ENCODE measurements at regions not wholly inside any gene's neighbourhood (a gene's known extent, or its start where the extent isn't known, plus 50 kb on each side); places are given as distances from the start of the nearest gene placed in this dataset.

- H3K27ac ChIP-seq (ENCODE audit: low read depth, low read length, poor library complexity, severe bottlenecking) = no peak overlapping the region
- no peaks in the 10 kb centered on the region for H3K27me3 ChIP-seq (replicated peaks; ENCODE audit: insufficient read depth, low read depth, low read length, poor library complexity)
- ChIA-PET POLR2A (ENCODE audit: low non-redundant PET) (no interaction called here), CTCF (no interaction called here)
- no peaks in the 10 kb centered on the region for H3K36me3 ChIP-seq (ENCODE audit: insufficient read depth, low read length, poor library complexity, severe bottlenecking)
- BruUV-seq (replicated peaks) = no TSS peak
- TF ChIP-seq CTCF (conservative IDR thresholded peaks at IDR 0.05; ENCODE audit: low read depth, low read length) (no peak), EZH2 (IDR thresholded peaks at IDR 0.05; ENCODE audit: borderline replicate concordance, low read depth, low read length, poor library complexity, severe bottlenecking) (no peak)
- H3K4me1 ChIP-seq (ENCODE audit: insufficient read depth, low read length, poor library complexity, severe bottlenecking) = no peaks in the 10 kb centered on the region
- no peak for DNase-seq (ENCODE audit: low spot score)
- intact Hi-C loops (cut with micrococcal nuclease; ENCODE audit: unreplicated experiment) = no loop called here
- H3K4me3 ChIP-seq (ENCODE audit: low read depth, low read length, poor library complexity, severe bottlenecking) = no peak overlapping the region
- H3K9me3 ChIP-seq (ENCODE audit: low read depth, low read length, poor library complexity, severe bottlenecking) = no peaks in the 10 kb centered on the region
Measured at GRCh38 chr3:182673336-182673735, 120.0 kb upstream of the ATP11B start.

DNA sequence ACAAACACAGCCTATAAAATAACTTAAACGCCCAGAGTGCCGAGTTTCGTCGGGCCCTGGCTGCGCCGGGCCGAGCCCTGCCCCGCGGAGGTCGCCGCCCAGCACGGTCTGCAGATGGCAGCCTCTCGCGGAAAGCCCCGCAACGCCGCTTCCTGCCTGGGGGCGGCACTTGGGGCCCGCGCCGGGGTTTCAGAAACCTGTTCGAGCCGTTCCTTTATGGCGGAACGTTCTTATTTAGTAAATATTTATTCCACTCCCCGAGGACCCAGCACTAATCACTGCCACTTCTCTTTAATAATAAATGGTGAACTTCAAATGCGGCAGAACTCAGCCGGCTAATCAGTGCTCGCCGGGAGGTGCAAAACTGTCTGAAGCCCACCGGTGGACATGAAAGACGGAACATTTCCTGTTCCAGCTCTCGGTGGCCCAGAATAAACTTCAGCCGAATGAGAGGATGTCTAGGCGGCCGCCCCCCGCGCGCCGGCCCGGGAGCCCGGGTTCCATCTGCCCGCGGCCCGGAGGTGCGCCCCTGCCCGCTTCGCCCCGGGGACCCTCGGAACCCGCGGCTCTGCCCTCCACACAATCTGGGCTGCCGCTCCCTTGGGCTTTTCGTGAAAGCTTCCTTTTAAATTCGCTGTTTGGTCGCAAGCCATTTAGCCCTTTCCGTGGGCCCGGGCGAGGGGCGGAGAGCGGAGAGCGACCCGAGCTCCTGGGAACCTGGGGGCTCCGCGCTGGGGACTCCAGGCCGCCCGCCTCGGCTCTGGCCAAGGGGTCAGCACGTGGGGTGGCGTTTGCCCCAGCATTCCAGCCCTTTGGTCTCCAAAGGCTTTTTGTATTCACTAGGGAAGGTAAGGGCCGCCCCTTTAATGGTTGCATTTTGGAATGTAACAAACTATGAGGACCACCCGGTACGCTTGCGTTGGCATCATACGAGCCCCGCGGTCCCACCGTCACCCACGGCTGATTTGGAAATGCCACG is 110.8 kb upstream of the ATP11B start:
- TF ChIP-seq CTCF (conservative IDR thresholded peaks at IDR 0.05; ENCODE audit: low read depth, low read length) (peak; percentile 42), EZH2 (IDR thresholded peaks at IDR 0.05; ENCODE audit: borderline replicate concordance, low read depth, low read length, poor library complexity, severe bottlenecking) (no peak)
- intact Hi-C loops (cut with micrococcal nuclease; ENCODE audit: unreplicated experiment) = loop anchor here (2.0 to 5.0 kb wide), 6 partner anchors 190 to 1470 kb away; partner anchors contain the start of gene SOX2
- CTCF ChIA-PET = interaction anchor here (0.5 to 1.3 kb wide), 3 partner anchors 65 to 982 kb away, joined by 3 to 5 read pairs (median 5); no protein-coding TSS in a partner anchor
- Histone ChIP-seq H3K27me3 (replicated peaks; ENCODE audit: insufficient read depth, low read depth, low read length, poor library complexity) (peaks cover 19% of the 10 kb centered on the region), H3K27ac (ENCODE audit: low read depth, low read length, poor library complexity, severe bottlenecking) (no peak overlapping the region), H3K9me3 (ENCODE audit: low read depth, low read length, poor library complexity, severe bottlenecking) (no peaks in the 10 kb centered on the region), H3K4me3 (ENCODE audit: low read depth, low read length, poor library complexity, severe bottlenecking) (peak overlapping the region; percentile 61), H3K36me3 (ENCODE audit: insufficient read depth, low read length, poor library complexity, severe bottlenecking) (no peaks in the 10 kb centered on the region), H3K4me1 (ENCODE audit: insufficient read depth, low read length, poor library complexity, severe bottlenecking) (peaks cover 12% of the 10 kb centered on the region)
- POLR2A ChIA-PET (ENCODE audit: low non-redundant PET) = interaction anchor here (0.6 kb wide), 1 partner anchor 1933 kb away, joined by 3 read pairs; no protein-coding TSS in a partner anchor
- peak; percentile 59 for DNase-seq (ENCODE audit: low spot score)
- BruUV-seq (replicated peaks) = no TSS peak

DNA sequence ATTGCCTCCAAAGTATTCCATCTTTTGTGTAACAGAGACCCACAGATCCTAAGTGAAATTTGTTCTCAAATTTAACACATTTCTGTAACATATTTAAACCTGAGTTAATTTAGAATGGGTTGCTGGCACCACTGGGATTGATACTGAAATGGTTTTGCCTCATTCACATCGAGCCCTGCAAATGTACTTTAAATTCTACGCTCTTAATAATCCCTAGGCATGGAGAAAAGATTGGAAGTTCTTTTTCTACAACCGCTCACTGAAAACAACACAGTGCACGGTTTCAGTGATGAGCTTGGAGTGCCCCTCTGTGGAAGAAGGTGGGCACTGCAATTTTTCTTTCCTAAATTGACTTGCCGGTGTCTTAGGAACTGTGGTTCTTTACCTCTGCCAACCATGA is 109.9 kb upstream of the ATP11B start:
- no peaks in the 10 kb centered on the region for H3K36me3 ChIP-seq (ENCODE audit: insufficient read depth, low read length, poor library complexity, severe bottlenecking)
- BruUV-seq (replicated peaks) = no TSS peak
- H3K9me3 ChIP-seq (ENCODE audit: low read depth, low read length, poor library complexity, severe bottlenecking) = no peaks in the 10 kb centered on the region
- CTCF ChIA-PET = interaction anchor here (0.5 to 1.3 kb wide), 4 partner anchors 66 to 1474 kb away, joined by 3 to 5 read pairs (median 4); no protein-coding TSS in a partner anchor
- POLR2A ChIA-PET (ENCODE audit: low non-redundant PET) = interaction anchor here (0.6 kb wide), 1 partner anchor 1933 kb away, joined by 3 read pairs; no protein-coding TSS in a partner anchor
- H3K27ac ChIP-seq (ENCODE audit: low read depth, low read length, poor library complexity, severe bottlenecking) = no peak overlapping the region
- intact Hi-C loops (cut with micrococcal nuclease; ENCODE audit: unreplicated experiment) = loop anchor here (2.0 to 5.0 kb wide), 6 partner anchors 191 to 1471 kb away; partner anchors contain the start of gene SOX2
- peaks cover 12% of the 10 kb centered on the region for H3K4me1 ChIP-seq (ENCODE audit: insufficient read depth, low read length, poor library complexity, severe bottlenecking)
- peak overlapping the region; percentile 61 for H3K4me3 ChIP-seq (ENCODE audit: low read depth, low read length, poor library complexity, severe bottlenecking)
- peak; percentile 84 for DNase-seq (ENCODE audit: low spot score)
- peak; percentile 96 for TF ChIP-seq CTCF (conservative IDR thresholded peaks at IDR 0.05; ENCODE audit: low read depth, low read length)
- no peak for TF ChIP-seq EZH2 (IDR thresholded peaks at IDR 0.05; ENCODE audit: borderline replicate concordance, low read depth, low read length, poor library complexity, severe bottlenecking)
- peaks cover 28% of the 10 kb centered on the region for H3K27me3 ChIP-seq (replicated peaks; ENCODE audit: insufficient read depth, low read depth, low read length, poor library complexity)
